ENCODE measurements at regions not wholly inside any gene's neighbourhood (a gene's known extent, or its start where the extent isn't known, plus 50 kb on each side); places are given as distances from the start of the nearest gene placed in this dataset.

DNA sequence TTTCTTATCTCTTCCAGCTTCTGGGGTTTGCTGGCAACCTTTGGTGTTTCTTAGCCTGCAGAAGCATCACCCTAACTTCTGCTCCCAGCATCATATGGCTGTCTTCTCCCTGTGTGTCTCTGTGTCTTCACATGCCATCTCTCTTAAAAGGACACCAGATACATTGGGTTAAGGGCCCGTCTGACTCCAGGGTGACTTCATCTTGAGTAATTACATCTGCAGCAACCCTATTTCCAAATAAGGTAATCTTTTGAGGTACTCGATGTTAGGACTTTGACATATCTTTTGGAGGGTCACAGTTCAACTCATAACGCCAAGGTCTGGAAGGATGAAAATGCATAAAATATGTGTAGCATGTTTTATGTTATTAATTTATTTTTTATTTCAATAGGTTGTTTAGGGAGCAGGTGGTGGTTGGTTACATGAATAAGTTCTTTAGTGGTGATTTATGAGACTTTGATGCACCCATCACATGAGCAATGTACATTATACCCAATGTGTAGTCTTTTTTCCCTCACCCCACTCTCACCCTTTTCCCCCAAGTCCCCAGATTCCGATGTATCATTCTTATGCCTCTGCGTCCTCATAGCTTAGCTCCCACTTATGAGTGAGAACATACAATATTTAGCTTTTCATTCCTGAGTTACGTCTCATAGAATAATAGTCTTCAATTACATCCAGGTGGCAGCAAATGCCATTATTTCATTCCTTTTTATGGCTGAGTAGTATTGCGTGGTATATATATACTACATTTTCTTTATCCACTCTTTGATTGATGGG is 131.1 kb downstream of the TBXT start:
- no peak overlapping the region for H3K27ac Mint-ChIP-seq
- no peak for ATAC-seq (ENCODE audit: low read depth)
- H3K9me3 Mint-ChIP-seq, result peaks cover 19% of the 10 kb centered on the region
- no peaks in the 10 kb centered on the region for H3K4me1 Mint-ChIP-seq
- no peak overlapping the region for H3K4me3 Mint-ChIP-seq
- peaks cover 1% of the 10 kb centered on the region for H3K36me3 Mint-ChIP-seq
- H3K27me3 Mint-ChIP-seq, result peaks cover 4% of the 10 kb centered on the region
- DNase-seq (ENCODE audit: low spot score in 2 of 2), result no peak

DNA sequence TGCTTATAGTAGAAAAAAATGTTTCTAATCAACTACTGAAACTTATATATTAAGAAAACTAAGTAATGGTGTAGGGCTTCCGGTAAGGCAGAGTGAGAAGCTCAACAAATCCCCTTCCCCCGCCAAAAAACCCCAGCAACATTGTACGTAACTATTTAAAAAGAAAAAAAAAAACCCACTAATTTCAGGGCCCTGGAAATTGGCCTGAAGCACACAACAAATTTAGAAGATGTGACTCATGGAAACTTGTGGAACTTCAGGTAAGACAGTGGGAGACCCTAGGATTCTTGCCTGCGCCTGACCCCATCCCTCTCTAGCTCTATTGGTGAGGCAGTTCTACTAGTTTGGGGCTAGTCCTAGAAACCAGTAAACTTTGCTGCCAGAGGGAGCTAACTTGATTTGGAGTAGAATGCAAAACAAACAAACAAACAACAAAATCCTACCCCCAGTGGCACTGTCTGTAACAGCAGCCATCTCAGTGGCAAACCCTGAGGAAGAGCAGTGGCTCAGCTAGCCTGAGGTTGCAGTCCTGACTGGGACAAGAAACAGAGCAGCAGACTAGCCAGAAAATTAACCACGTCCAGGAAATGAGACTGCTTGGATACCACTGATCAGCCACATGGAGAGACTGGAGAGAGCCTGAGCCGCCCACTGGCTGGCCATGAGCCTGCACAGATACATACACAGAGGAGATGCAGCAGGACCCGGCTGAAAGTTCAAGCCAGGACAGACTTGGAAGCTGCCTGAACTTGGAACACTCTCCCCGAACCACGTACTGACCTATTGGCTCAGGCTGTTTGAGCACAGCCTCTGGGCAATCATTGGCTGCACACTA is 135.1 kb downstream of the TBXT start:
- Mint-ChIP-seq H3K9me3 (peaks cover 5% of the 10 kb centered on the region), H3K36me3 (no peaks in the 10 kb centered on the region)
- ATAC-seq (ENCODE audit: low read depth), result no peak

DNA sequence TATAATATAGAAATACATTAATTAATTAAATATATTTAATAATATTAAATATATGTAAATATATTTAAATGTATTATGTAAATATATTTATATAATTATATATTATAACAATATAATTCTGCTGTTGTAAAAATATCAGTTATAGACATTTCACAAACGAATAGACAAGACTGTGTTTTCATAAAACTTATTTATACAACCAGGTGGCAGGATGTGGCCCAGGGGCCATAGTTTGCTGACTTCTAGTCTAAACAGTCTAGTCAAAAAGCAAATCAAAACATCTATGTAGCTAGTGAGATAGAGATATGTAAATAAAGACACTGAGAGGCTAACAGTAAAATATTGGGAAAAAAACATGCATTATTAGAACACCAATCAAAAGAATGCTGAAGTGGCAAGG is 136.4 kb downstream of the TBXT start:
- Mint-ChIP-seq H3K9me3 (peaks cover under 1% of the 10 kb centered on the region), H3K4me3 (no peak overlapping the region), H3K4me1 (no peaks in the 10 kb centered on the region), H3K27ac (no peak overlapping the region), H3K27me3 (peaks cover 3% of the 10 kb centered on the region), H3K36me3 (no peaks in the 10 kb centered on the region)
- DNase-seq (ENCODE audit: low spot score in 2 of 2) (no peak), ATAC-seq (ENCODE audit: low read depth) (no peak)

More for the DNA sequence above, 135.1 kb downstream of the TBXT start:
- Mint-ChIP-seq H3K27me3 (peaks cover 3% of the 10 kb centered on the region), H3K27ac (no peak overlapping the region), H3K4me3 (no peak overlapping the region), H3K4me1 (no peaks in the 10 kb centered on the region)
- no peak for DNase-seq (ENCODE audit: low spot score in 2 of 2)

DNA sequence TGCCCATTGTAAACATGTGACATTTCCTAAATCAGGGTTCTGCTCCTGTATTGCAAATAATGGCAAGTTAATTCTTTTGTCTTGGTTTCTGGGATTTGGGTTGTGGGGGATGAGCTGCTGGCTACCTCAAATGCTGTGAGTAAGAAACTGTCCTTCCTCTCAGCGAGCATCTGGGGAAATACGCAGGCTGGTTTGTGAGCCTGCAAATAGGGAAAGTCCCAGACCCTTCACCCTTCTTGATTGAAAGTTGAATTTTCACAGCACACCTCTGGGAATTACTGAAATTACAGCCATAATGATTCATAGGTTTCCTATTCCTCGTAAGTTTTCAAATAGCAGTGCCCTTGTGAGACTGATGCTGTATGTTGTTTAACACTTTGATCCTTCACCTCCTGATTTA is 138.1 kb downstream of the TBXT start:
- H3K27ac Mint-ChIP-seq, result no peak overlapping the region
- peaks cover 4% of the 10 kb centered on the region for H3K27me3 Mint-ChIP-seq
- H3K36me3 Mint-ChIP-seq, result no peaks in the 10 kb centered on the region
- DNase-seq (ENCODE audit: low spot score in 2 of 2) (no peak), ATAC-seq (ENCODE audit: low read depth) (no peak)
- H3K9me3 Mint-ChIP-seq, result no peaks in the 10 kb centered on the region
- H3K4me3 Mint-ChIP-seq, result no peak overlapping the region
- no peaks in the 10 kb centered on the region for H3K4me1 Mint-ChIP-seq

DNA sequence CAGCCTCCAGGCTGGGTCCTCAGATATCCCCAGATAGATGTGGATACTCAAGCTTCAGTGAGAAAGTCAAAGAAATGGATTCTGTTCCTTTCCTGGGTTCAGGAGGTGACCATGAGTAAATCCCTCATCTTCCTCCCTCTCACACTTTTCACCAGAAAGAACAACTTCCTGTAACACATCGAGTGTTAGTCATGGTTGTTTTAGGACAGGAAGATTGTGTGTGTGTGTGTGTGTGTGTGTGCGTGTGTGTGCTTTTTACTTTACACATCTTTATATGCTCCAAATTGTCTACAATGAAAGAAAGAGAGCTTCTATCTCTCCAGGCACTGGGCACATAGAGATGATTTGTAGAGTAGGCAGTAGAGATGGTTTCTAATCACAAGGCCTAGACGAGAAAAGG is 139.9 kb downstream of the TBXT start:
- ATAC-seq (ENCODE audit: low read depth) (no peak), DNase-seq (ENCODE audit: low spot score in 2 of 2) (no peak)
- no peaks in the 10 kb centered on the region for H3K9me3 Mint-ChIP-seq
- no peak overlapping the region for H3K27ac Mint-ChIP-seq
- peaks cover 5% of the 10 kb centered on the region for H3K27me3 Mint-ChIP-seq
- no peaks in the 10 kb centered on the region for H3K36me3 Mint-ChIP-seq
- H3K4me3 Mint-ChIP-seq, result no peak overlapping the region
- H3K4me1 Mint-ChIP-seq, result no peaks in the 10 kb centered on the region

DNA sequence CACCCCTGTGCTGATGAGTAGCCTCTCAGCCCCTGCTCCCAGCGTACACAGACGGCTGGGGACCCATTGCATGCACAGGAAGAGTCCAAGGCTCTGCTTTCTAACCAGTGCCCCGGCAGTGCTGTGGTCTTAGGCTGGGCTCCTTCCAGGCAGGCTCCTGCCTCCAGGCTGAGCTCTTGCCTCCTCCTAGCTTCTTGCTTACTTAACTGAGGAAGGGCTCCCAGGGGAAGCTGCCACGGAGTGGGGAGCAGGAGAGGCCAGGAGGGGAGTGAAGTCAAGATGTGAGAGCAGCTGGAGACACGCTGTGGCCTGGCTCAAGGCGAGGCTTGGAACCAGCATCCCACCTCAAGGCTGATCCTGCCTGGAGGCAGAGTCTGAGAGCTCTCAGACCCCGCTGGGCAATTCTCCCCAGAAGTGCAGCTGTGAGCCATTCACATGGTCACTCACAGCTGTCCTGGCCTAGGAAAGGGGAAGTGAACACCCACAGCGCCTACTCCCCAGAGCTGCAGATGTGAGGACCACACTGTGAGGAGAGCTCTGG is 141.0 kb downstream of the TBXT start:
- no peaks in the 10 kb centered on the region for H3K36me3 Mint-ChIP-seq
- no peak overlapping the region for H3K27ac Mint-ChIP-seq
- no peak for DNase-seq (ENCODE audit: low spot score in 2 of 2)
- no peak for ATAC-seq (ENCODE audit: low read depth)
- no peak overlapping the region for H3K4me3 Mint-ChIP-seq
- peaks cover 5% of the 10 kb centered on the region for H3K27me3 Mint-ChIP-seq
- no peaks in the 10 kb centered on the region for H3K4me1 Mint-ChIP-seq
- no peaks in the 10 kb centered on the region for H3K9me3 Mint-ChIP-seq

DNA sequence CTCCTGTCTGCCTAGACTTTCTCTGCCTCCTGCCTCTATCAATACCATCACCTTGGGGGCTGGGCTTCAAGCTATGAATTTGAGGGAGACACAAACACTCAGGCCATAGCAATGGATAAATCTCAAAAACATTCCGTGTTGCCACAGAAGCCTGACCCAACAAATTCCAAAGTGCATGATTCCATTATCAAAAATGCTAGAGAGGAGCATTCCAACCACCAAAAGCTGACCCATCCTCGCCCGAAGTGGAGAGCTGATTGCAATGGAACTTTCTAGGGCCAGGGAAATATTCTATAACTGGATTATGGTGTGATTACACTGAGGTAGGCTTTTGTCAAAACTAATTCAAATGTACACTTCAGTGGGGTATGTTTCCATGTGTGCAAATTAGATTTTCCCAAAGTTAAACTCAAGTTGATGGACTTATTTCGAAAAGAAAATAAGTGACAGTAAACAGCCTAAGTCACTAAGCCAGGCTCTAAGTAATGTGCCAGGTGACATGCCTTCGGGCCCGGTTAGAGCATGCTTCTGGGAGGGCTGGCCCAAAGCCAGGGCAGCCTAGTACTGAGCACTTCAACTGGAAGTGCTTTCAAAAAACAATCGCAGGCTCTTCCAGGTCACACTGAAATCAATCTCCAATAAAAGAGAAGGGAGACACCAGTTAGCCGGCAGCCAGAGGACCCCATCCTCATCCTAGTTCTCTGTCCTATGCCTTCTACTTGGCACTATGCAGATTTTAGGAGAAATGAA is 142.3 kb downstream of the TBXT start:
- H3K36me3 Mint-ChIP-seq, result no peaks in the 10 kb centered on the region
- H3K27me3 Mint-ChIP-seq, result peaks cover 5% of the 10 kb centered on the region
- H3K4me1 Mint-ChIP-seq, result no peaks in the 10 kb centered on the region
- H3K4me3 Mint-ChIP-seq, result no peak overlapping the region
- no peak overlapping the region for H3K27ac Mint-ChIP-seq
- peaks cover 2% of the 10 kb centered on the region for H3K9me3 Mint-ChIP-seq
- DNase-seq (ENCODE audit: low spot score in 2 of 2), result no peak
- no peak for ATAC-seq (ENCODE audit: low read depth)

DNA sequence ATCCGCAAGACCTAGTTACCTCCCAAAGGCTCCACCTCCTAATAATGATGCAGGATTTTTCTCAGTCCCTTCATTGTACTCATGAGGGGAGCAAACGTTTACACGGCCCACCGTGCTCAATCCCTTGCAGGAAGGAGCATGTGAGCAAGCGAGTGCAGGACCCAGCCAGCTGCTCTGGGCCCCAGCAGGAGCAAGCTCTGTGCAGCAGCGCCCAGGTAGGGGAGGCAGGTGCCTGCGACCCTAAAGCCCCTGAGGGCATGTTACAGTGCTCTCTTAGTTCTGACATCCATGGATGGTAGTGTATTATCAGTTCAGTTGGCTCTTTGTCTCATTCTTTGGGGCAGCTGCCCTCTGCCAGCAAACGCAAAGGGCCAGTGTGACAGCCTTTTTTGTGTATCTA is 143.4 kb downstream of the TBXT start:
- H3K4me1 Mint-ChIP-seq, result no peaks in the 10 kb centered on the region
- H3K27me3 Mint-ChIP-seq, result peaks cover 4% of the 10 kb centered on the region
- no peak for ATAC-seq (ENCODE audit: low read depth)
- DNase-seq (ENCODE audit: low spot score in 2 of 2), result no peak
- H3K9me3 Mint-ChIP-seq, result peaks cover 2% of the 10 kb centered on the region
- H3K4me3 Mint-ChIP-seq, result no peak overlapping the region
- H3K36me3 Mint-ChIP-seq, result no peaks in the 10 kb centered on the region
- no peak overlapping the region for H3K27ac Mint-ChIP-seq

DNA sequence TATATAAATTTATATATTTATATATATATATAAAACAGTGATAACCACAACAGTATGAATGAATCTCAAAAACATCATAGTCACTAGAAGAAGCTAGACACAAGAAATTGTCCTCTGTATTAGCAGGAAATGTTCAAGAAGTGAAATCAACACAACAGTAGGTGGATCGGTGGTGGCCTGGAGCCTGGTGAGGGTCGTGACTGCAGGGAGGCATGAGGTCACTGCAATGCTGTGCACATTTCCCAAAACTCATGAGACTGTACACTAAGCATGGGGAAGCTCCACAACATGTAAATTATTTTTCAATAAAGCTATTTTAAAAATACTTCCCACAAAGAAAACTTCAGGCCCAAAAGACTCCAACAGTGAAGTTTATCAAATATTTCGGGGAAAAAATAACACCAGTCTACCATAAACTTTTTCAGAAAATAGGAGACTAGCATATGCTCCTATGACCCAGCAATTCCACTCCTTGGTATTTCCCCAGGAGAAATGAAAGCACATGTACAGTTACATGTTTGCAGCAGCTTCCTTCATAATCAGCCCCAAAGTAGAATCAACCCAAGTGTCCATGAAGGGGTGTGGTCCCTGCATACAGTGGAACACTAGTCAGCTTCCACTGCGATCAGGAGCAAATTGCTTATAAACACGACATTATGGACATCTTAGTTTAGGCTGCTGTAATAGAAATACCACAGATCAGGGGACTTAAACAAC is 144.2 kb downstream of the TBXT start:
- DNase-seq (ENCODE audit: low spot score in 2 of 2) (no peak), ATAC-seq (ENCODE audit: low read depth) (no peak)
- Mint-ChIP-seq H3K4me3 (no peak overlapping the region), H3K9me3 (peaks cover 2% of the 10 kb centered on the region), H3K36me3 (no peaks in the 10 kb centered on the region), H3K27me3 (peaks cover 4% of the 10 kb centered on the region), H3K27ac (no peak overlapping the region), H3K4me1 (no peaks in the 10 kb centered on the region)

DNA sequence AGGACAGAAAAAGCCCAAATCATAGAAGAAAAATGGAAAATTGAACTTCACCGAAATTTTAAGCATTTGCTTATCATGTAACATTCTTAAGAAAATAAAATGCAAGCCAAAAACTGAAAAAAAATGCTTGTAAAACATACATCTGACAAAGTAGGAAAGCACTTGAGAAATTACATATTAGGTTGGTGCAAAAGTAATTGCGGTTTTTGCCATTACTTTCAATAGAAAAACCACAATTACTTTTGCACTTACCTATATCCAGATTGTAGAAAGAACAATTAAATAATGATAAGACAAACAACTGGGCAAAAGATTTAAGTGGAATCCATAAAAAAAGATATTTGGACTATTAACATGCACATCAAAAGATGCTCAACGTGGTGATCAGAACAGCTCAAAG is 146.2 kb downstream of the TBXT start:
- Mint-ChIP-seq H3K36me3 (peaks cover 2% of the 10 kb centered on the region), H3K27ac (no peak overlapping the region), H3K27me3 (peaks cover 4% of the 10 kb centered on the region), H3K9me3 (peaks cover 10% of the 10 kb centered on the region), H3K4me1 (no peaks in the 10 kb centered on the region), H3K4me3 (no peak overlapping the region)
- DNase-seq (ENCODE audit: low spot score in 2 of 2) (no peak), ATAC-seq (ENCODE audit: low read depth) (no peak)

DNA sequence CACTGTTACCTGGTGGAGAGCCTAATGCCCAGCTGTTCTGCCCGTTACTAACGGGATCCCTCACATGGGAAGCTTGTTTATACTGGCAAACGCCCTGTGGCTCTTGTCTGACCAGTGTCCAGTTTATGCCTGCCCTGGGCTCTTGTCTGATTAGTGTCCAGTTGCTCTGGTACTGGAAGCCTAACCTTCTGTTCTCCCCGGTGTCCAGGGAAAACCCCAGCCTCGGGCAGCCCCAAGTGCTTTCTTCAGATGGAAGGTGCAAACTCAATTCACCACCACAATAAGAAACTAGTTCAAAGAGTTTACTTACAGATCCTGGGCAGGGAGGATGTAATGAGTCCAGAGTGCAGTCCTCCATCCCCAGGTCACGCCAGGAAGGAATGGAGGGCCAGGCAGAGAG is 148.4 kb downstream of the TBXT start:
- ATAC-seq (ENCODE audit: low read depth) (no peak), DNase-seq (ENCODE audit: low spot score in 2 of 2) (no peak)
- Mint-ChIP-seq H3K4me1 (no peaks in the 10 kb centered on the region), H3K27ac (no peak overlapping the region), H3K36me3 (peaks cover 2% of the 10 kb centered on the region), H3K9me3 (peaks cover 14% of the 10 kb centered on the region), H3K4me3 (no peak overlapping the region), H3K27me3 (peaks cover 2% of the 10 kb centered on the region)

DNA sequence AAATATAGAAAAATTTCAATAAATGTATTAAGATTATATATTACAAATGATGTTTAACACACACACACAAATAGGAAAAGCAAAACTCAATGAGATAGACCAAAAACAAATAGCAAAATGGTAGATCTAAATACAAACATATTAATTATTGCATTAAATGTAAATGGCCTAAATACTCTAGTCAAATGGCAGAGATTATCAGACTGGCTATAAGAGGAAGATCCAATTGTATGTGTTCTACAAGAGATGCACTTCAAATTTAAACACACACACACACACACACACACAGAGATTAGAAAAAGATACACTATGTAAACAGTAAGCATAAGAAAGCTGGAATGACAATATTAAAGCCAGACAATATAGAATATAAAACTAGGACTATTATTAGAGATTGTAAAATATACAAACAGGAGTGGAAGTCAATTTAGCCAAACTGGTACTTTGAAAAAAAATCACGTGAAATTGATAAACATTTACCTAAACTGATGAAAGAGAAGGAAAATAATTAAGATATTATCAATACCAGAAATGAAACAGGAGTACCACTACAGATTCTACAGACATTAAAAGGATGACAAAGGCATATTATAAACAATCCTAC is 150.5 kb downstream of the TBXT start:
- no peaks in the 10 kb centered on the region for H3K27me3 Mint-ChIP-seq
- no peaks in the 10 kb centered on the region for H3K4me1 Mint-ChIP-seq
- ATAC-seq (ENCODE audit: low read depth) (no peak), DNase-seq (ENCODE audit: low spot score in 2 of 2) (no peak)
- no peak overlapping the region for H3K27ac Mint-ChIP-seq
- H3K36me3 Mint-ChIP-seq, result peaks cover 2% of the 10 kb centered on the region
- no peak overlapping the region for H3K4me3 Mint-ChIP-seq
- H3K9me3 Mint-ChIP-seq, result peaks cover 14% of the 10 kb centered on the region

DNA sequence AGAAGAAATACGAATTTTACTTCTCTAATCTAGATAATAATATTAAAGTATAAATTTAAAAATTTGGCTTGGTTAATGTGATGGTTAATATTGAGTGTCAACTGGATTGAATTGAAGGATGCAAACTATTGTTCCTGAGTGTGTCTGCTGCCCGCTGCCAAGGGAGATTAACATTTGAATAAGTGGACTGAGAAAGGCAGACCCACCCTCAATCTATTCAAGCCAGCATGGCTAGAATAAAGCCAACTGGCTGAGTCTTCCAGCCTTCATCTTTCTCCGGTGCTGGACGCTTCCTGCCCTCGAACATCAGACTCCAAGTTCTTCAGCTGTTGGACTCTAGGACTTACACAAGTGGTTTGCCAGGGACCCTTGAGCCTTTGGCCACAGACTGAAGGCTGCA is 152.7 kb downstream of the TBXT start:
- ATAC-seq (ENCODE audit: low read depth), result no peak
- no peak overlapping the region for H3K4me3 Mint-ChIP-seq
- peaks cover 8% of the 10 kb centered on the region for H3K27me3 Mint-ChIP-seq
- no peaks in the 10 kb centered on the region for H3K4me1 Mint-ChIP-seq
- no peak for DNase-seq (ENCODE audit: low spot score in 2 of 2)
- H3K9me3 Mint-ChIP-seq, result peaks cover 12% of the 10 kb centered on the region
- peaks cover 2% of the 10 kb centered on the region for H3K36me3 Mint-ChIP-seq
- H3K27ac Mint-ChIP-seq, result no peak overlapping the region
